Lower leg skin (tissue), 4 donors: ENCODE measurements at regions not wholly inside any gene's neighbourhood (a gene's known extent, or its start where the extent isn't known, plus 50 kb on each side); places are given as distances from the start of the nearest gene placed in this dataset.

Source experiments
- DNase-seq, 2 donors: peaks; one replicate each; pipeline ENCODE4 v3.0.0-alpha.2; 2019; ENCODE audit warnings: low spot score in 2 of 2
- H3K4me3 ChIP-seq: fragments of 200-600 bp; sonication (generic); 2 replicates; pipeline ENCODE4 v1.5.1; 2017; ENCODE audit warnings: mild to moderate bottlenecking, low read depth; ENCODE audit not compliant: poor library complexity, severe bottlenecking
- POLR2A ChIP-seq, 2 donors: fragments of 450-650 bp; IDR thresholded peaks; one replicate each; pipeline ENCODE4 v1.6.1; 2016 to 2017; ENCODE audit warnings: antibody characterized with exemption in 2 of 2, mild to moderate bottlenecking in 1 of 2, moderate library complexity in 1 of 2
- whole genome bisulfite sequencing, 2 donors: methylation state at CpG; one replicate each; pipeline ENCODE4 v1.1.5; 2018; 5-methylcytosine and 5-hydroxymethylcytosine counted together
- intact Hi-C: fragments of 100-400 bp; cut with DNase I; formaldehyde crosslinking; loops from one replicate; pipeline ENCODE4 v1.15.0; 2023; ENCODE audit warnings: low total_unique reads
- TF ChIP-seq, protein P1 (sequence below), 3 donors: fragments of 450-650 bp; IDR thresholded peaks; one replicate each; pipeline ENCODE4 v1.5.1; 2016; ENCODE audit warnings: antibody characterized with exemption in 3 of 3, mild to moderate bottlenecking in 3 of 3, moderate library complexity in 2 of 3

GRCh38 chr3:148605521-148605920 is 92.2 kb upstream of the AGTR1 start:
- DNase-seq = no peak
- intact Hi-C loops = no loop called here
- no peak for TF ChIP-seq POLR2A (IDR thresholded peaks at IDR 0.05)
- TF ChIP-seq, protein P1, sequence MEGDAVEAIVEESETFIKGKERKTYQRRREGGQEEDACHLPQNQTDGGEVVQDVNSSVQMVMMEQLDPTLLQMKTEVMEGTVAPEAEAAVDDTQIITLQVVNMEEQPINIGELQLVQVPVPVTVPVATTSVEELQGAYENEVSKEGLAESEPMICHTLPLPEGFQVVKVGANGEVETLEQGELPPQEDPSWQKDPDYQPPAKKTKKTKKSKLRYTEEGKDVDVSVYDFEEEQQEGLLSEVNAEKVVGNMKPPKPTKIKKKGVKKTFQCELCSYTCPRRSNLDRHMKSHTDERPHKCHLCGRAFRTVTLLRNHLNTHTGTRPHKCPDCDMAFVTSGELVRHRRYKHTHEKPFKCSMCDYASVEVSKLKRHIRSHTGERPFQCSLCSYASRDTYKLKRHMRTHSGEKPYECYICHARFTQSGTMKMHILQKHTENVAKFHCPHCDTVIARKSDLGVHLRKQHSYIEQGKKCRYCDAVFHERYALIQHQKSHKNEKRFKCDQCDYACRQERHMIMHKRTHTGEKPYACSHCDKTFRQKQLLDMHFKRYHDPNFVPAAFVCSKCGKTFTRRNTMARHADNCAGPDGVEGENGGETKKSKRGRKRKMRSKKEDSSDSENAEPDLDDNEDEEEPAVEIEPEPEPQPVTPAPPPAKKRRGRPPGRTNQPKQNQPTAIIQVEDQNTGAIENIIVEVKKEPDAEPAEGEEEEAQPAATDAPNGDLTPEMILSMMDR (IDR thresholded peaks at IDR 0.05) = no peak
- H3K4me3 ChIP-seq = no peak overlapping the region

DNA sequence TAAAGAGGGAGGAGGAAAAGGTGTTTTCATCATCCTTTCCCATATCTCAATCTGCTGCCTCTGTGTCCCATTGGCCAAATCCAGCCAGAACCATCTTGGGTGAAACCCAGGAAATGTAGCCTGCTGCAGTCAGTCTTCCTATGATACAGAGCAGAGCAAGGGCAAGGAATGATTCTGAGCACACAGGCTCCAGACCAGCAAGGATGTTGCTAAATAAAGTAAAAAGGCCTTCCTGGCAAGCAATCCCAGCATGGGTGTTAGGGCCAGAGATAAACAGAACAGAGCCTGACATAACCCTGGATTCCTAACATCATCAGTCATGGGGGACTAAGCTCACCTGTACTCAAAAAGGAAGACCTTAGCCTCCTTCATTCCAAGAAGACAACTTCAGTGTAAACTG is 90.7 kb upstream of the AGTR1 start:
- peak in 1 of 2 donors; percentile 53 for DNase-seq
- H3K4me3 ChIP-seq = no peak overlapping the region
- intact Hi-C loops = no loop called here
- no peak for TF ChIP-seq POLR2A (IDR thresholded peaks at IDR 0.05)
- TF ChIP-seq, protein P1 (IDR thresholded peaks at IDR 0.05) = no peak

DNA sequence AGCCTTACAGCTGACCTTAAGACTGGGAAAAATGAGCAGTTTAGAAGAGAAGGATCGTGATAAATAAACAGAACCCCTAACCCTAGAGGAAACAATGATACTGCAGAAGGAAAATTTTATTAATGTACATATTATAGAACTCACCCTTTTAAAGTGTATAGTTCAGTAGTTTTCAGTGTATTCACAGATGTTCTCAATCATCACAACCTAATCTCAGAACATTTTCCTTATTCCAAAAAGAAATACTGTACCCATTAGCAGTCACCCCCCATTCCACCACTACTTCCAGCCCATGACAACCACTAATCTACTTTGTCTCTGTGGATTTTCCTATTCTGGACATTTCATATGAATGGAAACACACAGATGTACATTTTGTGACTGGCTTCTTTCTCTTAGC is 90.2 kb upstream of the AGTR1 start:
- H3K4me3 ChIP-seq = no peak overlapping the region
- intact Hi-C loops = no loop called here
- no peak for TF ChIP-seq POLR2A (IDR thresholded peaks at IDR 0.05)
- TF ChIP-seq, protein P1 (IDR thresholded peaks at IDR 0.05) = no peak
- no peak for DNase-seq
- WGBS, 2 donors = 75 to 83% methylated on average over 1 of the region's 1 CpG

- intact Hi-C loops = no loop called here
- 49 to 59% methylated on average over 1 of the region's 1 CpG for WGBS, 2 donors
- TF ChIP-seq POLR2A (IDR thresholded peaks at IDR 0.05) = no peak
- TF ChIP-seq, protein P1 (IDR thresholded peaks at IDR 0.05) = no peak
These were observed 85.4 kb upstream of the AGTR1 start for GRCh38 chr3:148612278-148612677.

DNA sequence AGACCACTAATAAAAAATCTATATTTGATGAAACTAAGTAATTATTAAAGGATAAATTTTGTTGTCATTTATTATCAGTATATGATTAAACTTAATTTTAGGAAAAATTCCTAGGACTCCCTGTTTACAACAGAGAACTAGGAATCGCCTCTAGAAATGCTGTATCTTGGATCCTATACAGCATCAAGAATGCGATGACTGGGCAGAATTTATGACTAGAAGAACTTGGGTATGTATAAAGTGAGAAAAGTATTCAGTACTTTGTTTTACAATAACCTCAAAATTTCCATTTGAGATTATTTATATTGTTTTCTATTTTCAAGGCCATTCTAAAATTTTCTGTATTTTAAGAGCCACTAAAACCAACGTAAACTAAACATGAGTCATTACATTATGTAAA is 82.3 kb upstream of the AGTR1 start:
- TF ChIP-seq, protein P1 (IDR thresholded peaks at IDR 0.05) = no peak
- WGBS, 2 donors = 67 to 78% methylated on average over 3 of the region's 3 CpGs
- DNase-seq = no peak
- H3K4me3 ChIP-seq = no peak overlapping the region
- intact Hi-C loops = no loop called here

More at GRCh38 chr3:148612278-148612677, 85.4 kb upstream of the AGTR1 start:
- DNase-seq = no peak
- H3K4me3 ChIP-seq = no peak overlapping the region

- no peak for TF ChIP-seq POLR2A (IDR thresholded peaks at IDR 0.05)
- TF ChIP-seq, protein P1 (IDR thresholded peaks at IDR 0.05) = no peak
- no peak for DNase-seq
- WGBS, 2 donors = 69 to 71% methylated on average over 4 of the region's 4 CpGs
- intact Hi-C loops = no loop called here
- no peak overlapping the region for H3K4me3 ChIP-seq
These were observed 72.5 kb upstream of the AGTR1 start for GRCh38 chr3:148625095-148625736.
